Keratinocyte (primary cell): ENCODE measurements at regions not wholly inside any gene's neighbourhood (a gene's known extent, or its start where the extent isn't known, plus 50 kb on each side); places are given as distances from the start of the nearest gene placed in this dataset.

Experiments
- DNase-seq: peaks from one replicate; pipeline ENCODE4 v3.0.0-alpha.2; 2011; ENCODE audit warnings: low read depth, missing footprints, low spot score
- FAIRE-seq: peaks from 2 replicates; lab custom pipeline; 2011; peaks lifted over from hg19 to GRCh38; lab: Jason Lieb, UNC
- H2AFZ ChIP-seq: 2 replicates; pipeline ENCODE4 v1.6.0; 2012; ENCODE audit warnings: low read length, control low read depth, inconsistent platforms; ENCODE audit not compliant: control insufficient read depth
- H3K27ac ChIP-seq: 2 replicates; pipeline ENCODE4 v1.5.1; 2011; ENCODE audit warnings: low read length; ENCODE audit not compliant: control insufficient read depth, insufficient read depth
- H3K27me3 ChIP-seq: 3 replicates; pipeline ENCODE4 v1.6.0; 2011; ENCODE audit warnings: low read length; ENCODE audit not compliant: control insufficient read depth, insufficient read depth; ENCODE audit errors: extremely low read depth
- H3K36me3 ChIP-seq, 2 experiments: 2 replicates in 1 of 2; 3 replicates in 1 of 2; pipeline ENCODE4 v1.5.1; 2011; ENCODE audit warnings: low read length in 2 of 2, mild to moderate bottlenecking in 1 of 2; ENCODE audit not compliant: control insufficient read depth in 2 of 2, insufficient read depth in 2 of 2; ENCODE audit errors: extremely low read depth in 1 of 2
- H3K4me1 ChIP-seq: 3 replicates; pipeline ENCODE4 v1.5.1; 2011; ENCODE audit warnings: low read length; ENCODE audit not compliant: control insufficient read depth, insufficient read depth; ENCODE audit errors: extremely low read depth
- H3K4me2 ChIP-seq: 3 replicates; pipeline ENCODE4 v1.6.0; 2011; ENCODE audit warnings: low read depth, low read length; ENCODE audit not compliant: control insufficient read depth, insufficient read depth; ENCODE audit errors: extremely low read depth
- H3K4me3 ChIP-seq, 3 experiments: fragments of 200-600 bp in 1 of 3; sonication (generic) in 1 of 3; 2 replicates in 2 of 3; 3 replicates in 1 of 3; pipeline ENCODE4 v1.5.1; 2011 to 2016; ENCODE audit warnings: low read length in 3 of 3, mild to moderate bottlenecking in 3 of 3, control low read depth in 2 of 3, inconsistent platforms in 1 of 3, low read depth in 1 of 3, mixed read lengths in 1 of 3, mixed run types in 1 of 3, moderate library complexity in 1 of 3; ENCODE audit not compliant: control insufficient read depth in 2 of 3, insufficient read depth in 2 of 3; ENCODE audit errors: extremely low read depth in 1 of 3
- H3K79me2 ChIP-seq: 2 replicates; pipeline ENCODE4 v1.6.0; 2012; ENCODE audit warnings: low read length; ENCODE audit not compliant: control insufficient read depth, insufficient read depth
- H3K9ac ChIP-seq: 3 replicates; pipeline ENCODE4 v1.6.0; 2011; ENCODE audit warnings: low read length; ENCODE audit not compliant: control insufficient read depth, insufficient read depth; ENCODE audit errors: extremely low read depth
- H3K9me1 ChIP-seq: 3 replicates; pipeline ENCODE4 v1.6.0; 2011; ENCODE audit warnings: low read length; ENCODE audit not compliant: control insufficient read depth, insufficient read depth; ENCODE audit errors: extremely low read depth
- H3K9me3 ChIP-seq: 2 replicates; pipeline ENCODE4 v1.5.1; 2012; ENCODE audit warnings: low read depth, low read length; ENCODE audit not compliant: control insufficient read depth
- H4K20me1 ChIP-seq: 3 replicates; pipeline ENCODE4 v1.6.0; 2011; ENCODE audit warnings: low read length; ENCODE audit not compliant: control insufficient read depth, insufficient read depth; ENCODE audit errors: extremely low read depth
- CTCF ChIP-seq, 3 experiments: IDR thresholded peaks in 1 of 3; conservative IDR thresholded peaks in 1 of 3; optimal IDR thresholded peaks in 1 of 3; 2 replicates in 2 of 3; 3 replicates in 1 of 3; pipeline versions ENCODE3 to v1.5.1; 2011; ENCODE audit warnings: low read length in 3 of 3, mild to moderate bottlenecking in 3 of 3, moderate library complexity in 2 of 3, control low read depth in 1 of 3, inconsistent platforms in 1 of 3; ENCODE audit not compliant: insufficient read depth in 2 of 3; ENCODE audit errors: extremely low read depth in 1 of 3
- EZH2 ChIP-seq: IDR thresholded peaks from one replicate; pipeline ENCODE4 v1.6.1; 2012; ENCODE audit warnings: inconsistent platforms, mild to moderate bottlenecking, low read length, moderate library complexity
- dilution Hi-C: fragments of 300-500 bp; cut with MboI; formaldehyde crosslinking; loops from one replicate; pipeline ENCODE4 v1.7.0; 2020; ENCODE audit warnings: low sequenced_read_pairs; ENCODE audit not compliant: extremely low pct_ligation_motif_present

- Histone ChIP-seq H3K4me1 (no peaks in the 10 kb centered on the region), H4K20me1 (no peaks in the 10 kb centered on the region), H3K9me3 (no peaks in the 10 kb centered on the region), H3K9ac (no peak overlapping the region), H2AFZ (no peak overlapping the region), H3K27me3 (no peaks in the 10 kb centered on the region), H3K79me2 (no peaks in the 10 kb centered on the region), H3K9me1 (no peaks in the 10 kb centered on the region), H3K4me2 (no peak overlapping the region), H3K36me3 (no peaks in the 10 kb centered on the region), H3K4me3 (no peak overlapping the region), H3K27ac (no peak overlapping the region)
- TF ChIP-seq EZH2 (no peak), CTCF (optimal IDR thresholded peaks at IDR 0.05 in 1 of 3, IDR thresholded peaks at IDR 0.05 in 1 of 3, conservative IDR thresholded peaks at IDR 0.05 in 1 of 3; ENCODE audit: extremely low read depth in 1 of 3, insufficient read depth in 2 of 3, low read length in 3 of 3) (no peak)
- FAIRE-seq (no peak), DNase-seq (no peak)
- dilution Hi-C loops, result no loop called here
Measured at GRCh38 chr4:141501931-141502330, 134.5 kb upstream of the IL15 start.

GRCh38 chr4:141502755-141503154, 133.6 kb upstream of the IL15 start:
- Histone ChIP-seq H3K36me3 (no peaks in the 10 kb centered on the region), H3K27ac (no peak overlapping the region), H3K9ac (no peak overlapping the region), H3K4me1 (no peaks in the 10 kb centered on the region), H3K79me2 (no peaks in the 10 kb centered on the region), H3K4me2 (no peak overlapping the region), H3K4me3 (no peak overlapping the region), H3K27me3 (no peaks in the 10 kb centered on the region), H3K9me3 (no peaks in the 10 kb centered on the region), H3K9me1 (no peaks in the 10 kb centered on the region), H4K20me1 (no peaks in the 10 kb centered on the region), H2AFZ (no peak overlapping the region)
- TF ChIP-seq EZH2, result no peak
- TF ChIP-seq CTCF (optimal IDR thresholded peaks at IDR 0.05 in 1 of 3, IDR thresholded peaks at IDR 0.05 in 1 of 3, conservative IDR thresholded peaks at IDR 0.05 in 1 of 3; ENCODE audit: extremely low read depth in 1 of 3, insufficient read depth in 2 of 3, low read length in 3 of 3), result no peak
- dilution Hi-C loops, result no loop called here
- DNase-seq (no peak), FAIRE-seq (no peak)
